HL-60 (cell line): ENCODE measurements at regions not wholly inside any gene's neighbourhood (a gene's known extent, or its start where the extent isn't known, plus 50 kb on each side); places are given as distances from the start of the nearest gene placed in this dataset.
"Not testable (repeated sequence)": the region's sequence is repeated elsewhere in the genome, so short reads cannot be mapped to it uniquely, and the experiment has no call there.

Experiments used
- DNase-seq, 2 experiments: peaks; one replicate each; pipeline ENCODE4 v3.0.0-alpha.2; 2010 to 2020; ENCODE audit warnings: low read depth in 1 of 2, low spot score in 1 of 2
- H3K27ac ChIP-seq: fragments of 250-450 bp; sonication (Bioruptor Pico); replicated peaks from 2 replicates; pipeline ENCODE4 v1.5.1; 2020; ENCODE audit warnings: mild to moderate bottlenecking, moderate library complexity
- H3K27me3 ChIP-seq: fragments of 250-450 bp; sonication (Bioruptor Pico); 2 replicates; pipeline ENCODE4 v1.5.1; 2021; ENCODE audit warnings: mild to moderate bottlenecking, moderate library complexity; ENCODE audit not compliant: insufficient read depth, poor library complexity, severe bottlenecking
- H3K4me3 ChIP-seq: replicated peaks from 2 replicates; pipeline ENCODE4 v1.5.1; 2011; ENCODE audit warnings: mild to moderate bottlenecking, control low read depth, low read length; ENCODE audit not compliant: insufficient read depth
- CTCF ChIP-seq: IDR thresholded peaks from one replicate; pipeline ENCODE4 v1.5.1; 2011; ENCODE audit warnings: low read length, control low read depth, inconsistent platforms; ENCODE audit not compliant: insufficient read depth
- GABPA ChIP-seq: IDR thresholded peaks from 2 replicates; pipeline ENCODE4 v1.6.1; 2012; ENCODE audit warnings: low read depth
- POLR2AphosphoS5 ChIP-seq: IDR thresholded peaks from 2 replicates; pipeline ENCODE4 v1.6.1; 2012; ENCODE audit warnings: low read depth
- SPI1 ChIP-seq: IDR thresholded peaks from 2 replicates; pipeline ENCODE4 v1.6.1; 2012; ENCODE audit warnings: low read depth, mild to moderate bottlenecking, borderline replicate concordance
- TF ChIP-seq, protein P1 (sequence below): IDR thresholded peaks from 2 replicates; pipeline ENCODE4 v1.6.1; 2012; ENCODE audit warnings: low read depth; ENCODE audit not compliant: insufficient replicate concordance

DNA sequence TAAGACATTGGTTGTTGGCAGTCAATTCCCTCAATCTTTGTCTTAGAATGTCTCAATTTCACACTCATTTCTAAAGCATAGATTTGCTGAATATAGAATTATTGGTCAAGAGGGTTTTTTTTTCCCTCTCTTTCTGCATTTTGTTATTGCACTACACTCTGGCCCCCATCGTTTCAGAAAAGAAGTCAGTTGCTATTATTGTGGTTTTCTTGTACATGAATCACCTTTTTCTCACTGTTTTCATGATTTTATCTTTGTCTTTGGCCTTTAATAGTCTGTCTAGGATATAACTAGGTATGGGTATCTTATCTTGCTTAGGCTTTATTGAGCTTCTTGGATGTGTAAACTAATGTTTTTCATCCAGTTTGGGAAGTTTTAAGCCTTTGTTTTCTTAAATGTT, 194.3 kb upstream of the DAAM1 start:
- TF ChIP-seq GABPA (no peak), CTCF (no peak), POLR2AphosphoS5 (no peak)
- DNase-seq = no peak
- H3K4me3 ChIP-seq = no peak overlapping the region

GRCh38 chr14:59004012-59004411, 184.5 kb upstream of the DAAM1 start:
- H3K4me3 ChIP-seq = no peak overlapping the region
- DNase-seq = no peak
- no peaks in the 10 kb centered on the region for H3K27me3 ChIP-seq
- no peak for TF ChIP-seq POLR2AphosphoS5
- TF ChIP-seq, protein P1, sequence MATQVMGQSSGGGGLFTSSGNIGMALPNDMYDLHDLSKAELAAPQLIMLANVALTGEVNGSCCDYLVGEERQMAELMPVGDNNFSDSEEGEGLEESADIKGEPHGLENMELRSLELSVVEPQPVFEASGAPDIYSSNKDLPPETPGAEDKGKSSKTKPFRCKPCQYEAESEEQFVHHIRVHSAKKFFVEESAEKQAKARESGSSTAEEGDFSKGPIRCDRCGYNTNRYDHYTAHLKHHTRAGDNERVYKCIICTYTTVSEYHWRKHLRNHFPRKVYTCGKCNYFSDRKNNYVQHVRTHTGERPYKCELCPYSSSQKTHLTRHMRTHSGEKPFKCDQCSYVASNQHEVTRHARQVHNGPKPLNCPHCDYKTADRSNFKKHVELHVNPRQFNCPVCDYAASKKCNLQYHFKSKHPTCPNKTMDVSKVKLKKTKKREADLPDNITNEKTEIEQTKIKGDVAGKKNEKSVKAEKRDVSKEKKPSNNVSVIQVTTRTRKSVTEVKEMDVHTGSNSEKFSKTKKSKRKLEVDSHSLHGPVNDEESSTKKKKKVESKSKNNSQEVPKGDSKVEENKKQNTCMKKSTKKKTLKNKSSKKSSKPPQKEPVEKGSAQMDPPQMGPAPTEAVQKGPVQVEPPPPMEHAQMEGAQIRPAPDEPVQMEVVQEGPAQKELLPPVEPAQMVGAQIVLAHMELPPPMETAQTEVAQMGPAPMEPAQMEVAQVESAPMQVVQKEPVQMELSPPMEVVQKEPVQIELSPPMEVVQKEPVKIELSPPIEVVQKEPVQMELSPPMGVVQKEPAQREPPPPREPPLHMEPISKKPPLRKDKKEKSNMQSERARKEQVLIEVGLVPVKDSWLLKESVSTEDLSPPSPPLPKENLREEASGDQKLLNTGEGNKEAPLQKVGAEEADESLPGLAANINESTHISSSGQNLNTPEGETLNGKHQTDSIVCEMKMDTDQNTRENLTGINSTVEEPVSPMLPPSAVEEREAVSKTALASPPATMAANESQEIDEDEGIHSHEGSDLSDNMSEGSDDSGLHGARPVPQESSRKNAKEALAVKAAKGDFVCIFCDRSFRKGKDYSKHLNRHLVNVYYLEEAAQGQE = no peak
- TF ChIP-seq SPI1 = no peak
- no peak for TF ChIP-seq GABPA
- H3K27ac ChIP-seq = no peak overlapping the region

More for the DNA sequence above, 194.3 kb upstream of the DAAM1 start:
- no peak overlapping the region for H3K27ac ChIP-seq
- H3K27me3 ChIP-seq = no peaks in the 10 kb centered on the region

GRCh38 chr14:59006179-59006578, 182.3 kb upstream of the DAAM1 start:
- H3K4me3 ChIP-seq, H3K27ac ChIP-seq, DNase-seq, H3K27me3 ChIP-seq: not testable (repeated sequence)

DNA sequence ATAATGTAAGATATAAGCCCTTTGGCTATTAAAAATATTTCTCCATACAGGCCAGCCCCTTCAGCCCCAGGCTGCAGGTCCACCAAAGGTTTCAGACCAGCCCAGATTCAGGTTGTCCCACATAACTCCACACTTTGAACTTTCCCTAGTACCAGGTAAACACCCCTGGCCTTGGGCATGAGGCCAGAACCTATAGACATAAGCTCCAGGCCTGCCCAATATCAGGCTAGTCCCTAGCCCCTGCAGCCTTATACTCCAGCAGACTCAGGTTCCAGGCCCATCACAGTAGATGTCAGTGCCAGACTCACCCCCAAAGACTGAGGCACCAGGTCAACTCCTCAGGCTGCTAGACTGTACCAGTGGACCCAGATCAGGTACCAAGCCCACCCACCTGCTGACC, 178.5 kb upstream of the DAAM1 start:
- Histone ChIP-seq H3K27ac (no peak overlapping the region), H3K4me3 (no peak overlapping the region), H3K27me3 (no peaks in the 10 kb centered on the region)
- TF ChIP-seq, protein P1 = no peak
- TF ChIP-seq GABPA = no peak
- no peak for TF ChIP-seq POLR2AphosphoS5
- TF ChIP-seq CTCF = no peak
- TF ChIP-seq SPI1 = no peak
- no peak for DNase-seq

GRCh38 chr14:59013672-59014298, 174.7 kb upstream of the DAAM1 start:
- no peak for DNase-seq
- TF ChIP-seq SPI1 (no peak), POLR2AphosphoS5 (no peak), GABPA (no peak), CTCF (no peak)
- TF ChIP-seq, protein P1 = no peak
- no peak overlapping the region for H3K27ac ChIP-seq

More at GRCh38 chr14:59013672-59014298, 174.7 kb upstream of the DAAM1 start:
- H3K4me3 ChIP-seq = no peak overlapping the region
- no peaks in the 10 kb centered on the region for H3K27me3 ChIP-seq
